IMR-90 (cell line): ENCODE measurements at regions not wholly inside any gene's neighbourhood (a gene's known extent, or its start where the extent isn't known, plus 50 kb on each side); places are given as distances from the start of the nearest gene placed in this dataset.

ENCODE experiments used
- ATAC-seq: fragments of 200-7000 bp; cut with Tn5 transposase; 2 replicates; pipeline ENCODE4 v1.9.1; 2020; ENCODE audit warnings: low read depth, mild to moderate bottlenecking, moderate library complexity
- BruUV-seq: library from RNA; stranded (reverse); fragments of 400-500 nt; replicated peaks from 2 replicates; lab custom pipeline; 2021; lab: Mats Ljungman, UMichigan
- CTCF ChIA-PET: fragments of 300-600 bp; formaldehyde crosslinking; extraction: SDS; loops from one replicate; lab custom pipeline; 2021; ENCODE audit warnings: antibody characterized with exemption; lab: Yijun Ruan, JAX
- POLR2A ChIA-PET: fragments of 300-600 bp; sonication (Branson Sonifier 250); formaldehyde crosslinking; loops from one replicate; lab custom pipeline; 2022; ENCODE audit warnings: antibody characterized with exemption; ENCODE audit not compliant: unreplicated experiment; lab: Charles Lee
- DNase-seq: peaks from one replicate; pipeline ENCODE4 v3.0.0; 2013
- H2AFZ ChIP-seq: replicated peaks from 2 replicates; pipeline ENCODE3; 2013; ENCODE audit warnings: low read length, mild to moderate bottlenecking; ENCODE audit not compliant: poor library complexity
- H2AK5ac ChIP-seq: 2 replicates; pipeline ENCODE4 v1.6.1; 2013; ENCODE audit warnings: low read depth, low read length, inconsistent platforms
- H2AK9ac ChIP-seq: replicated peaks from 2 replicates; pipeline ENCODE3; 2013; ENCODE audit warnings: mild to moderate bottlenecking, low read depth, low read length, moderate library complexity; ENCODE audit not compliant: poor library complexity
- H2BK120ac ChIP-seq: 2 replicates; pipeline ENCODE4 v1.6.1; 2013; ENCODE audit warnings: low read depth, low read length, inconsistent platforms
- H2BK15ac ChIP-seq: 3 replicates; pipeline ENCODE4 v1.6.1; 2013; ENCODE audit warnings: low read depth, low read length, inconsistent platforms
- H2BK20ac ChIP-seq: 2 replicates; pipeline ENCODE4 v1.6.1; 2013; ENCODE audit warnings: low read depth, mild to moderate bottlenecking, inconsistent platforms, low read length, moderate library complexity
- H2BK5ac ChIP-seq: 2 replicates; pipeline ENCODE4 v1.6.1; 2013; ENCODE audit warnings: mild to moderate bottlenecking, low read depth, low read length, inconsistent platforms; ENCODE audit not compliant: poor library complexity, severe bottlenecking
- H3K14ac ChIP-seq: replicated peaks from 2 replicates; pipeline ENCODE4 v1.6.1; 2013; ENCODE audit warnings: low read depth, low read length, inconsistent platforms
- H3K18ac ChIP-seq: 2 replicates; pipeline ENCODE4 v1.6.1; 2013; ENCODE audit warnings: low read depth, low read length, control low read depth
- H3K23ac ChIP-seq: 2 replicates; pipeline ENCODE4 v1.6.1; 2013; ENCODE audit warnings: low read depth, low read length, inconsistent platforms
- H3K27ac ChIP-seq: 2 replicates; pipeline ENCODE4 v1.5.1; 2013; ENCODE audit warnings: mild to moderate bottlenecking, control low read depth, low read length; ENCODE audit not compliant: insufficient read depth
- H3K27me3 ChIP-seq: 2 replicates; pipeline ENCODE4 v1.6.1; 2013; ENCODE audit warnings: low read length; ENCODE audit not compliant: control insufficient read depth, insufficient read depth
- H3K36me3 ChIP-seq: 2 replicates; pipeline ENCODE4 v1.6.1; 2013; ENCODE audit warnings: low read length, mixed read lengths; ENCODE audit not compliant: control insufficient read depth, insufficient read depth
- H3K4ac ChIP-seq: 2 replicates; pipeline ENCODE4 v1.6.1; 2013; ENCODE audit warnings: low read depth, low read length, inconsistent platforms
- H3K4me1 ChIP-seq: 2 replicates; pipeline ENCODE4 v1.6.1; 2013; ENCODE audit warnings: low read length, mixed read lengths; ENCODE audit not compliant: control insufficient read depth, insufficient read depth
- H3K4me2 ChIP-seq: 2 replicates; pipeline ENCODE4 v1.6.1; 2013; ENCODE audit warnings: low read depth, mild to moderate bottlenecking, control low read depth, low read length, moderate library complexity
- H3K4me3 ChIP-seq: 2 replicates; pipeline ENCODE4 v1.5.1; 2013; ENCODE audit warnings: low read depth, mild to moderate bottlenecking, control low read depth, low read length, moderate library complexity; ENCODE audit not compliant: insufficient read depth
- H3K56ac ChIP-seq: 2 replicates; pipeline ENCODE4 v1.6.1; 2013; ENCODE audit warnings: low read length, inconsistent platforms; ENCODE audit not compliant: insufficient read depth; ENCODE audit errors: extremely low read depth
- H3K79me1 ChIP-seq, 2 experiments: 2 replicates each; pipeline ENCODE4 v1.6.1; 2013; ENCODE audit warnings: low read length in 2 of 2, inconsistent platforms in 1 of 2, low read depth in 1 of 2
- H3K9ac ChIP-seq: 2 replicates; pipeline ENCODE4 v1.6.1; 2013; ENCODE audit warnings: low read depth, low read length, control low read depth
- H3K9me1 ChIP-seq: 2 replicates; pipeline ENCODE4 v1.6.1; 2013; ENCODE audit warnings: low read length, inconsistent platforms; ENCODE audit not compliant: insufficient read depth
- H3K9me3 ChIP-seq: 2 replicates; pipeline ENCODE4 v1.6.1; 2013; ENCODE audit warnings: low read length; ENCODE audit not compliant: control insufficient read depth, insufficient read depth
- H4K20me1 ChIP-seq: 2 replicates; pipeline ENCODE4 v1.6.1; 2013; ENCODE audit warnings: low read length, inconsistent platforms; ENCODE audit not compliant: insufficient read depth
- H4K5ac ChIP-seq: 2 replicates; pipeline ENCODE4 v1.6.1; 2013; ENCODE audit warnings: mild to moderate bottlenecking, low read depth, low read length, control low read depth
- H4K8ac ChIP-seq, 2 experiments: 2 replicates each; pipeline ENCODE4 v1.6.1; 2013; ENCODE audit warnings: low read depth in 2 of 2, low read length in 2 of 2, control low read depth in 1 of 2, inconsistent platforms in 1 of 2
- H4K91ac ChIP-seq: 2 replicates; pipeline ENCODE4 v1.6.1; 2013; ENCODE audit warnings: low read depth, low read length, inconsistent platforms; ENCODE audit not compliant: insufficient read depth
- BHLHE40 ChIP-seq: fragments of 150-350 bp; IDR thresholded peaks from 2 replicates; pipeline ENCODE4 v1.6.1; 2016; ENCODE audit warnings: mild to moderate bottlenecking, low read depth, low read length
- CEBPB ChIP-seq: IDR thresholded peaks from 2 replicates; pipeline ENCODE4 v1.6.1; 2012; ENCODE audit warnings: low read depth, low read length, improper control_type of control experiment
- CHD1 ChIP-seq: IDR thresholded peaks from 2 replicates; pipeline ENCODE4 v1.6.1; 2012; ENCODE audit warnings: low read depth, low read length, improper control_type of control experiment
- MAFK ChIP-seq: IDR thresholded peaks from 2 replicates; pipeline ENCODE4 v1.6.1; 2012; ENCODE audit warnings: low read depth, low read length, improper control_type of control experiment
- MAZ ChIP-seq: IDR thresholded peaks from 2 replicates; pipeline ENCODE4 v1.6.1; 2012; ENCODE audit warnings: low read depth, mild to moderate bottlenecking, low read length, improper control_type of control experiment, moderate library complexity, borderline replicate concordance
- MXI1 ChIP-seq: IDR thresholded peaks from 2 replicates; pipeline ENCODE4 v1.6.1; 2012; ENCODE audit warnings: low read depth, mild to moderate bottlenecking, low read length, moderate library complexity, borderline replicate concordance
- POLR2A ChIP-seq: IDR thresholded peaks from 2 replicates; pipeline ENCODE4 v1.6.1; 2012; ENCODE audit warnings: mild to moderate bottlenecking, low read depth, low read length
- RAD21 ChIP-seq: IDR thresholded peaks from 2 replicates; pipeline ENCODE4 v1.6.1; 2012; ENCODE audit warnings: low read length, improper control_type of control experiment
- RFX5 ChIP-seq: IDR thresholded peaks from 2 replicates; pipeline ENCODE4 v1.8.0; 2012; ENCODE audit warnings: low read depth, mild to moderate bottlenecking, low read length, moderate library complexity
- SMC3 ChIP-seq: fragments of 150-350 bp; IDR thresholded peaks from 2 replicates; pipeline ENCODE4 v1.6.1; 2016; ENCODE audit warnings: low read depth, mild to moderate bottlenecking, antibody characterized with exemption, low read length, moderate library complexity
- WGBS, 2 experiments: methylation state at CpG; one replicate each; pipeline versions ENCODE4 v1.1.5 to v1.1.7; 2013; ENCODE audit warnings: missing lambda C conversion rate in 2 of 2; ENCODE audit not compliant: insufficient read length in 1 of 2; ENCODE audit errors: extremely low coverage in 2 of 2; 5-methylcytosine and 5-hydroxymethylcytosine counted together
- dilution Hi-C: fragments of 300-500 bp; cut with HindIII; formaldehyde crosslinking; loops from one replicate; pipeline ENCODE4 v1.14.3; 2018; ENCODE audit warnings: low sequenced_read_pairs; ENCODE audit not compliant: unreplicated experiment
- in situ Hi-C: fragments of 300-500 bp; cut with MboI; formaldehyde crosslinking; loops from 3 replicates; pipeline ENCODE4 v1.14.3; 2019; ENCODE audit warnings: low sequenced_read_pairs, inconsistent platforms, mixed read lengths
- intact Hi-C: fragments of 100-400 bp; cut with micrococcal nuclease; formaldehyde crosslinking; loops from 2 replicates; pipeline ENCODE4 v1.10.0; 2022
- TF ChIP-seq, protein P1 (sequence below): fragments of 150-350 bp; IDR thresholded peaks from 2 replicates; pipeline ENCODE4 v1.6.1; 2016; ENCODE audit warnings: low read depth, mild to moderate bottlenecking, low read length, moderate library complexity, borderline replicate concordance
- TF ChIP-seq, protein P2 (sequence below): fragments of 150-350 bp; IDR thresholded peaks from 2 replicates; pipeline ENCODE4 v1.6.1; 2017; ENCODE audit warnings: mild to moderate bottlenecking, antibody characterized with exemption, low read length, low read depth

DNA sequence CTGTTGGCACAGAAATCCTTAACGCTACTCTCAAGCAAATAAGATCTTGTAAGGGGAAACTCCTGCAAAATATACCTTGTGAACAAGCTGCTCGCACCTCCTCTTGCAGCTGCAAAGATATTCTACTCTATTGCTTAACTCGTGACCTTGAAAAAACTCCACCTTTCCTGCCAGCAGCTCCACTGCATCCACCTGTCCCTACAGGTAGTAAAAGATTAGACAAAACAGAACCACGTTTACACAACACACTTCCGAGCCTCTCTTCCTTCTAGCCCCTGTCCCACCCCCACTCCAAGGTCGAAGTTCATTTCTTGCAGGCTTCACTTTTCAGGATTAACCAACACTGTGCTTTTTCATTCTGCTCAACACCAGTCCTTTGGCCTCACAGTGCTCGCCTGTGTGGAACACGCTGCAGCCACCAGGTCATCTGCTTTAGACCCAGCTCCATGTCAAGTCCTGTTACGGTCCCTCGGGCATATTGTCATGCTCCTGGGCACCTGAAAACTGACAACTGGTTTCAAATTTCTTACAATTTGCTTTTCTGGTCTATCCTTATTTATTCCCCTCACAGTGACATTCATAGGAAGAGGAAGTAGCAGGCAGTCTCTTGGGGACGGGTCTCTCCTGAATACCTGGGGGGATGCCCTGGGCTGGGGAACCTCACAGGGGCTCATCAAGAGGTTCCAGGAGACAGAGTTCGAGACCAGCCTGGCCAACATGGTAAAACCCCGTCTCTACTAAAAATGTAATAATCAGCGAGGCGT lies 165.8 kb upstream of the KLF14 start:
- H3K23ac ChIP-seq = peak overlapping the region; percentile 11
- H2AK5ac ChIP-seq = peak overlapping the region; percentile 47; the same call in 1 of the 2 replicates
- DNase-seq (no peak), ATAC-seq (no peak)
- peaks cover 100% of the 10 kb centered on the region for H4K20me1 ChIP-seq
- 73% methylated on average over 7 of the region's 15 CpGs; no CpG with 5 or more reads in 1 of the 2 experiments for WGBS, 2 experiments
- no peak overlapping the region for H2BK15ac ChIP-seq
- no peak overlapping the region for H2BK120ac ChIP-seq
- H3K4me1 ChIP-seq = peaks cover 58% of the 10 kb centered on the region
- no peak overlapping the region for H3K18ac ChIP-seq
- dilution Hi-C loops (no loop called here), intact Hi-C loops (no loop called here), in situ Hi-C loops (no loop called here)
- no TSS peak for BruUV-seq
- peaks cover 20% of the 10 kb centered on the region; the same call in 1 of the 2 replicates for H3K9me1 ChIP-seq
- H3K9ac ChIP-seq = peak overlapping the region; percentile 12
- peak overlapping the region; percentile 44 for H2BK5ac ChIP-seq
- no peak overlapping the region for H3K14ac ChIP-seq
- peak overlapping the region; percentile 13 for H4K5ac ChIP-seq
- peak overlapping the region; percentile 3; the same call in 1 of the 2 replicates for H3K4ac ChIP-seq
- peak overlapping the region in 1 of 2 experiments; percentile 43; a peak in 2 of 4 replicates for H4K8ac ChIP-seq
- no peak overlapping the region for H3K4me2 ChIP-seq
- no peak overlapping the region for H2BK20ac ChIP-seq
- peaks cover 71% of the 10 kb centered on the region for H3K36me3 ChIP-seq
- no peaks in the 10 kb centered on the region for H3K9me3 ChIP-seq
- H3K27ac ChIP-seq = peak overlapping the region; percentile 84
- peaks cover 0 to 35% of the 10 kb centered on the region in 2 experiments; a peak in 2 of 4 replicates for H3K79me1 ChIP-seq
- H2AK9ac ChIP-seq = no peak overlapping the region
- ChIA-PET POLR2A (no interaction called here), CTCF (no interaction called here)
- TF ChIP-seq CEBPB (peak; percentile 13; the same call in 1 of the 2 replicates), RAD21 (no peak), SMC3 (no peak), MXI1 (no peak), BHLHE40 (no peak), MAFK (no peak), RFX5 (no peak), MAZ (no peak), CHD1 (no peak), POLR2A (peak; percentile 71; the same call in 1 of the 2 replicates)
- TF ChIP-seq, protein P1, sequence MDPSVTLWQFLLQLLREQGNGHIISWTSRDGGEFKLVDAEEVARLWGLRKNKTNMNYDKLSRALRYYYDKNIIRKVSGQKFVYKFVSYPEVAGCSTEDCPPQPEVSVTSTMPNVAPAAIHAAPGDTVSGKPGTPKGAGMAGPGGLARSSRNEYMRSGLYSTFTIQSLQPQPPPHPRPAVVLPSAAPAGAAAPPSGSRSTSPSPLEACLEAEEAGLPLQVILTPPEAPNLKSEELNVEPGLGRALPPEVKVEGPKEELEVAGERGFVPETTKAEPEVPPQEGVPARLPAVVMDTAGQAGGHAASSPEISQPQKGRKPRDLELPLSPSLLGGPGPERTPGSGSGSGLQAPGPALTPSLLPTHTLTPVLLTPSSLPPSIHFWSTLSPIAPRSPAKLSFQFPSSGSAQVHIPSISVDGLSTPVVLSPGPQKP = no peak
- TF ChIP-seq, protein P2, sequence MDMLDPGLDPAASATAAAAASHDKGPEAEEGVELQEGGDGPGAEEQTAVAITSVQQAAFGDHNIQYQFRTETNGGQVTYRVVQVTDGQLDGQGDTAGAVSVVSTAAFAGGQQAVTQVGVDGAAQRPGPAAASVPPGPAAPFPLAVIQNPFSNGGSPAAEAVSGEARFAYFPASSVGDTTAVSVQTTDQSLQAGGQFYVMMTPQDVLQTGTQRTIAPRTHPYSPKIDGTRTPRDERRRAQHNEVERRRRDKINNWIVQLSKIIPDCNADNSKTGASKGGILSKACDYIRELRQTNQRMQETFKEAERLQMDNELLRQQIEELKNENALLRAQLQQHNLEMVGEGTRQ = no peak
- no peak overlapping the region for H2AFZ ChIP-seq
- H3K27me3 ChIP-seq = no peaks in the 10 kb centered on the region
- no peak overlapping the region for H4K91ac ChIP-seq
- H3K56ac ChIP-seq = no peak overlapping the region
- H3K4me3 ChIP-seq = no peak overlapping the region
